HEK293 (cell line): ENCODE measurements at regions not wholly inside any gene's neighbourhood (a gene's known extent, or its start where the extent isn't known, plus 50 kb on each side); places are given as distances from the start of the nearest gene placed in this dataset.
A peak's percentile ranks its signal among the peaks of the same experiment; 100 is the strongest.

Experiments used
- HOXA7 ChIP-seq: sonication (generic); formaldehyde crosslinking; IDR thresholded peaks from 2 replicates; pipeline ENCODE4 v1.8.1; 2022; ENCODE audit warnings: missing genetic modification reagents, borderline replicate concordance
- PRDM1 ChIP-seq: fragments of 450-650 bp; formaldehyde crosslinking; IDR thresholded peaks from 2 replicates; pipeline ENCODE4; 2016; ENCODE audit warnings: missing biosample characterization, missing genetic modification characterization
- REPIN1 ChIP-seq: fragments of 450-650 bp; formaldehyde crosslinking; IDR thresholded peaks from 2 replicates; pipeline ENCODE4 v1.5.1; 2017; ENCODE audit warnings: missing biosample characterization, missing genetic modification characterization, low read depth
- SCRT2 ChIP-seq: fragments of 450-650 bp; formaldehyde crosslinking; IDR thresholded peaks from 2 replicates; pipeline ENCODE4 v1.5.1; 2016; ENCODE audit warnings: missing biosample characterization, missing genetic modification characterization
- TCF7L2 ChIP-seq: IDR thresholded peaks from 2 replicates; pipeline ENCODE4 v1.6.1; 2011; ENCODE audit warnings: low read depth, mild to moderate bottlenecking, inconsistent platforms, low read length, moderate library complexity, borderline replicate concordance
- TRIM28 ChIP-seq: IDR thresholded peaks from 2 replicates; pipeline ENCODE4 v1.6.1; 2011; ENCODE audit warnings: low read length, control low read depth, borderline replicate concordance
- ZBTB20 ChIP-seq: fragments of 450-650 bp; formaldehyde crosslinking; IDR thresholded peaks from 2 replicates; pipeline ENCODE4 v1.5.1; 2016; ENCODE audit warnings: missing biosample characterization, missing genetic modification characterization
- ZBTB7A ChIP-seq: fragments of 450-650 bp; formaldehyde crosslinking; IDR thresholded peaks from 2 replicates; pipeline ENCODE4 v1.5.1; 2016; ENCODE audit warnings: low read depth, missing biosample characterization, missing genetic modification characterization
- ZNF121 ChIP-seq: fragments of 450-650 bp; formaldehyde crosslinking; IDR thresholded peaks from 2 replicates; pipeline ENCODE4 v1.5.1; 2016; ENCODE audit warnings: missing biosample characterization, missing genetic modification characterization
- ZNF148 ChIP-seq: fragments of 450-650 bp; formaldehyde crosslinking; IDR thresholded peaks from 2 replicates; pipeline ENCODE4 v1.5.0; 2017; ENCODE audit warnings: missing biosample characterization, missing genetic modification characterization, borderline replicate concordance
- ZNF155 ChIP-seq: fragments of 450-650 bp; formaldehyde crosslinking; IDR thresholded peaks from 2 replicates; pipeline ENCODE4 v1.5.1; 2016; ENCODE audit warnings: missing biosample characterization, missing genetic modification characterization
- ZNF16 ChIP-seq: fragments of 450-650 bp; formaldehyde crosslinking; IDR thresholded peaks from 2 replicates; pipeline ENCODE4 v1.5.1; 2016; ENCODE audit warnings: low read depth, missing biosample characterization, missing genetic modification characterization
- ZNF169 ChIP-seq: fragments of 450-650 bp; formaldehyde crosslinking; IDR thresholded peaks from 2 replicates; pipeline ENCODE4 v1.5.1; 2016; ENCODE audit warnings: missing biosample characterization, missing genetic modification characterization
- ZNF302 ChIP-seq: fragments of 450-650 bp; formaldehyde crosslinking; IDR thresholded peaks from 2 replicates; pipeline ENCODE4 v1.5.1; 2016; ENCODE audit warnings: missing biosample characterization, missing genetic modification characterization, low read depth
- ZNF311 ChIP-seq: fragments of 450-650 bp; formaldehyde crosslinking; IDR thresholded peaks from 2 replicates; pipeline ENCODE4 v1.5.1; 2017; ENCODE audit warnings: missing biosample characterization, missing genetic modification characterization, borderline replicate concordance
- ZNF426 ChIP-seq: fragments of 450-650 bp; formaldehyde crosslinking; IDR thresholded peaks from 2 replicates; pipeline ENCODE4 v1.5.1; 2017; ENCODE audit warnings: missing biosample characterization, missing genetic modification characterization, mild to moderate bottlenecking, inconsistent platforms, moderate library complexity
- ZNF660 ChIP-seq: fragments of 450-650 bp; IDR thresholded peaks from 2 replicates; pipeline ENCODE4 v1.5.1; 2018; ENCODE audit warnings: missing biosample characterization, mild to moderate bottlenecking, missing genetic modification characterization
- ZNF76 ChIP-seq: fragments of 450-650 bp; formaldehyde crosslinking; IDR thresholded peaks from 2 replicates; pipeline ENCODE4; 2016; ENCODE audit warnings: low read depth, missing biosample characterization, missing genetic modification characterization, borderline replicate concordance
- ZNF776 ChIP-seq: fragments of 450-650 bp; formaldehyde crosslinking; IDR thresholded peaks from 2 replicates; pipeline ENCODE4 v1.5.0; 2017; ENCODE audit warnings: missing biosample characterization, missing genetic modification characterization, borderline replicate concordance
- ZNF792 ChIP-seq: fragments of 450-650 bp; formaldehyde crosslinking; IDR thresholded peaks from 2 replicates; pipeline ENCODE4 v1.5.1; 2016; ENCODE audit warnings: missing biosample characterization, missing genetic modification characterization
- TF ChIP-seq, protein P1 (sequence below): fragments of 450-650 bp; formaldehyde crosslinking; IDR thresholded peaks from 2 replicates; pipeline ENCODE4 v1.5.1; 2016; ENCODE audit warnings: missing biosample characterization, missing genetic modification characterization, borderline replicate concordance
- TF ChIP-seq, protein P2 (sequence below): fragments of 450-650 bp; formaldehyde crosslinking; IDR thresholded peaks from 2 replicates; pipeline ENCODE4 v1.5.1; 2016; ENCODE audit warnings: missing biosample characterization, missing genetic modification characterization
- TF ChIP-seq, protein P3 (sequence below): fragments of 450-650 bp; formaldehyde crosslinking; IDR thresholded peaks from 2 replicates; pipeline ENCODE4 v1.5.1; 2016; ENCODE audit warnings: missing biosample characterization, missing genetic modification characterization
- TF ChIP-seq, protein P4 (sequence below): fragments of 450-650 bp; formaldehyde crosslinking; IDR thresholded peaks from 2 replicates; pipeline ENCODE4 v1.5.1; 2016; ENCODE audit warnings: missing biosample characterization, missing genetic modification characterization
- TF ChIP-seq, protein P5 (sequence below): fragments of 450-650 bp; formaldehyde crosslinking; IDR thresholded peaks from 2 replicates; pipeline ENCODE4; 2016; ENCODE audit warnings: missing biosample characterization, missing genetic modification characterization

GRCh38 chr15:70324001-70324974 lies 226.6 kb upstream of the TLE3 start (continued):
- TF ChIP-seq, protein P1, sequence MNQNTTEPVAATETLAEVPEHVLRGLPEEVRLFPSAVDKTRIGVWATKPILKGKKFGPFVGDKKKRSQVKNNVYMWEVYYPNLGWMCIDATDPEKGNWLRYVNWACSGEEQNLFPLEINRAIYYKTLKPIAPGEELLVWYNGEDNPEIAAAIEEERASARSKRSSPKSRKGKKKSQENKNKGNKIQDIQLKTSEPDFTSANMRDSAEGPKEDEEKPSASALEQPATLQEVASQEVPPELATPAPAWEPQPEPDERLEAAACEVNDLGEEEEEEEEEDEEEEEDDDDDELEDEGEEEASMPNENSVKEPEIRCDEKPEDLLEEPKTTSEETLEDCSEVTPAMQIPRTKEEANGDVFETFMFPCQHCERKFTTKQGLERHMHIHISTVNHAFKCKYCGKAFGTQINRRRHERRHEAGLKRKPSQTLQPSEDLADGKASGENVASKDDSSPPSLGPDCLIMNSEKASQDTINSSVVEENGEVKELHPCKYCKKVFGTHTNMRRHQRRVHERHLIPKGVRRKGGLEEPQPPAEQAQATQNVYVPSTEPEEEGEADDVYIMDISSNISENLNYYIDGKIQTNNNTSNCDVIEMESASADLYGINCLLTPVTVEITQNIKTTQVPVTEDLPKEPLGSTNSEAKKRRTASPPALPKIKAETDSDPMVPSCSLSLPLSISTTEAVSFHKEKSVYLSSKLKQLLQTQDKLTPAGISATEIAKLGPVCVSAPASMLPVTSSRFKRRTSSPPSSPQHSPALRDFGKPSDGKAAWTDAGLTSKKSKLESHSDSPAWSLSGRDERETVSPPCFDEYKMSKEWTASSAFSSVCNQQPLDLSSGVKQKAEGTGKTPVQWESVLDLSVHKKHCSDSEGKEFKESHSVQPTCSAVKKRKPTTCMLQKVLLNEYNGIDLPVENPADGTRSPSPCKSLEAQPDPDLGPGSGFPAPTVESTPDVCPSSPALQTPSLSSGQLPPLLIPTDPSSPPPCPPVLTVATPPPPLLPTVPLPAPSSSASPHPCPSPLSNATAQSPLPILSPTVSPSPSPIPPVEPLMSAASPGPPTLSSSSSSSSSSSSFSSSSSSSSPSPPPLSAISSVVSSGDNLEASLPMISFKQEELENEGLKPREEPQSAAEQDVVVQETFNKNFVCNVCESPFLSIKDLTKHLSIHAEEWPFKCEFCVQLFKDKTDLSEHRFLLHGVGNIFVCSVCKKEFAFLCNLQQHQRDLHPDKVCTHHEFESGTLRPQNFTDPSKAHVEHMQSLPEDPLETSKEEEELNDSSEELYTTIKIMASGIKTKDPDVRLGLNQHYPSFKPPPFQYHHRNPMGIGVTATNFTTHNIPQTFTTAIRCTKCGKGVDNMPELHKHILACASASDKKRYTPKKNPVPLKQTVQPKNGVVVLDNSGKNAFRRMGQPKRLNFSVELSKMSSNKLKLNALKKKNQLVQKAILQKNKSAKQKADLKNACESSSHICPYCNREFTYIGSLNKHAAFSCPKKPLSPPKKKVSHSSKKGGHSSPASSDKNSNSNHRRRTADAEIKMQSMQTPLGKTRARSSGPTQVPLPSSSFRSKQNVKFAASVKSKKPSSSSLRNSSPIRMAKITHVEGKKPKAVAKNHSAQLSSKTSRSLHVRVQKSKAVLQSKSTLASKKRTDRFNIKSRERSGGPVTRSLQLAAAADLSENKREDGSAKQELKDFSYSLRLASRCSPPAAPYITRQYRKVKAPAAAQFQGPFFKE (tag by site-specific recombination) = no peak
- TF ChIP-seq ZBTB20 (no peak), ZNF121 (tag by site-specific recombination) (no peak), REPIN1 (tag by site-specific recombination) (no peak), ZNF792 (tag by site-specific recombination) (no peak), ZNF16 (no peak), ZNF660 (tag by site-specific recombination) (0 out of 2 replicates have a peak, but pooled peaks have one; percentile 28), ZNF76 (no peak), ZNF148 (no peak), ZNF169 (no peak), PRDM1 (tag by site-specific recombination) (no peak), HOXA7 (CRISPR knock-in tag) (no peak), ZNF426 (tag by site-specific recombination) (no peak), TCF7L2 (peak; percentile 76; the same call in 1 of the 2 replicates), ZNF302 (no peak), ZNF155 (tag by site-specific recombination) (no peak), TRIM28 (no peak), ZNF311 (tag by site-specific recombination) (no peak), SCRT2 (no peak), ZNF776 (no peak), ZBTB7A (no peak)
- TF ChIP-seq, protein P2, sequence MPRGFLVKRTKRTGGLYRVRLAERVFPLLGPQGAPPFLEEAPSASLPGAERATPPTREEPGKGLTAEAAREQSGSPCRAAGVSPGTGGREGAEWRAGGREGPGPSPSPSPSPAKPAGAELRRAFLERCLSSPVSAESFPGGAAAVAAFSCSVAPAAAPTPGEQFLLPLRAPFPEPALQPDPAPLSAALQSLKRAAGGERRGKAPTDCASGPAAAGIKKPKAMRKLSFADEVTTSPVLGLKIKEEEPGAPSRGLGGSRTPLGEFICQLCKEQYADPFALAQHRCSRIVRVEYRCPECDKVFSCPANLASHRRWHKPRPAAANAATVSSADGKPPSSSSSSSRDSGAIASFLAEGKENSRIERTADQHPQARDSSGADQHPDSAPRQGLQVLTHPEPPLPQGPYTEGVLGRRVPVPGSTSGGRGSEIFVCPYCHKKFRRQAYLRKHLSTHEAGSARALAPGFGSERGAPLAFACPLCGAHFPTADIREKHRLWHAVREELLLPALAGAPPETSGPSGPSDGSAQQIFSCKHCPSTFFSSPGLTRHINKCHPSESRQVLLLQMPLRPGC = 0 out of 2 replicates have a peak, but pooled peaks have one; percentile 58
- TF ChIP-seq, protein P3, sequence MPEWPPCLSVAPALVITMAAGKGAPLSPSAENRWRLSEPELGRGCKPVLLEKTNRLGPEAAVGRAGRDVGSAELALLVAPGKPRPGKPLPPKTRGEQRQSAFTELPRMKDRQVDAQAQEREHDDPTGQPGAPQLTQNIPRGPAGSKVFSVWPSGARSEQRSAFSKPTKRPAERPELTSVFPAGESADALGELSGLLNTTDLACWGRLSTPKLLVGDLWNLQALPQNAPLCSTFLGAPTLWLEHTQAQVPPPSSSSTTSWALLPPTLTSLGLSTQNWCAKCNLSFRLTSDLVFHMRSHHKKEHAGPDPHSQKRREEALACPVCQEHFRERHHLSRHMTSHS (tag by site-specific recombination) = no peak
- TF ChIP-seq, protein P4, sequence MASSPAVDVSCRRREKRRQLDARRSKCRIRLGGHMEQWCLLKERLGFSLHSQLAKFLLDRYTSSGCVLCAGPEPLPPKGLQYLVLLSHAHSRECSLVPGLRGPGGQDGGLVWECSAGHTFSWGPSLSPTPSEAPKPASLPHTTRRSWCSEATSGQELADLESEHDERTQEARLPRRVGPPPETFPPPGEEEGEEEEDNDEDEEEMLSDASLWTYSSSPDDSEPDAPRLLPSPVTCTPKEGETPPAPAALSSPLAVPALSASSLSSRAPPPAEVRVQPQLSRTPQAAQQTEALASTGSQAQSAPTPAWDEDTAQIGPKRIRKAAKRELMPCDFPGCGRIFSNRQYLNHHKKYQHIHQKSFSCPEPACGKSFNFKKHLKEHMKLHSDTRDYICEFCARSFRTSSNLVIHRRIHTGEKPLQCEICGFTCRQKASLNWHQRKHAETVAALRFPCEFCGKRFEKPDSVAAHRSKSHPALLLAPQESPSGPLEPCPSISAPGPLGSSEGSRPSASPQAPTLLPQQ = no peak
- TF ChIP-seq, protein P5, sequence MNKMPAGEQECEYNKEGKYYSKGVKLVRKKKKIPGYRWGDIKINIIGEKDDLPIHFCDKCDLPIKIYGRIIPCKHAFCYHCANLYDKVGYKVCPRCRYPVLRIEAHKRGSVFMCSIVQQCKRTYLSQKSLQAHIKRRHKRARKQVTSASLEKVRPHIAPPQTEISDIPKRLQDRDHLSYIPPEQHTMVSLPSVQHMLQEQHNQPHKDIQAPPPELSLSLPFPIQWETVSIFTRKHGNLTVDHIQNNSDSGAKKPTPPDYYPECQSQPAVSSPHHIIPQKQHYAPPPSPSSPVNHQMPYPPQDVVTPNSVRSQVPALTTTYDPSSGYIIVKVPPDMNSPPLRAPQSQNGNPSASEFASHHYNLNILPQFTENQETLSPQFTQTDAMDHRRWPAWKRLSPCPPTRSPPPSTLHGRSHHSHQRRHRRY (tag by site-specific recombination) = no peak
